Karpas-422 (cell line): ENCODE measurements at regions not wholly inside any gene's neighbourhood (a gene's known extent, or its start where the extent isn't known, plus 50 kb on each side); places are given as distances from the start of the nearest gene placed in this dataset.

Source experiments
- DNase-seq: peaks from one replicate; pipeline ENCODE4 v3.0.0-alpha.2; 2015
- H2AFZ ChIP-seq: fragments of 200-600 bp; sonication (generic); 2 replicates; pipeline ENCODE4 v1.6.1; 2014; ENCODE audit warnings: antibody characterized with exemption, low read length, mixed read lengths
- H3K27ac ChIP-seq: fragments of 200-600 bp; sonication (generic); 2 replicates; pipeline ENCODE4 v1.5.1; 2014; ENCODE audit warnings: mild to moderate bottlenecking, low read length, moderate library complexity
- H3K27me3 ChIP-seq: fragments of 200-600 bp; sonication (generic); 2 replicates; pipeline ENCODE4 v1.6.1; 2014; ENCODE audit warnings: low read length, mixed read lengths
- H3K36me3 ChIP-seq: fragments of 200-600 bp; sonication (generic); 2 replicates; pipeline ENCODE4 v1.6.1; 2014; ENCODE audit warnings: low read length, mixed read lengths; ENCODE audit not compliant: insufficient read depth
- H3K4me1 ChIP-seq: fragments of 200-600 bp; sonication (generic); 2 replicates; pipeline ENCODE4 v1.6.1; 2014; ENCODE audit warnings: mild to moderate bottlenecking, low read length, mixed read lengths
- H3K4me2 ChIP-seq: fragments of 200-600 bp; sonication (generic); 2 replicates; pipeline ENCODE4 v1.6.1; 2014; ENCODE audit warnings: low read length, low read depth, mild to moderate bottlenecking; ENCODE audit not compliant: poor library complexity, severe bottlenecking
- H3K4me3 ChIP-seq: fragments of 200-600 bp; sonication (generic); 2 replicates; pipeline ENCODE4 v1.5.1; 2014; ENCODE audit warnings: mild to moderate bottlenecking, antibody characterized with exemption, low read length, mixed read lengths
- H3K79me2 ChIP-seq: fragments of 200-600 bp; sonication (generic); 2 replicates; pipeline ENCODE4 v1.6.1; 2014; ENCODE audit warnings: mild to moderate bottlenecking, low read length, mixed read lengths
- H3K9ac ChIP-seq: fragments of 200-600 bp; sonication (generic); 2 replicates; pipeline ENCODE4 v1.6.0; 2014; ENCODE audit warnings: low read length
- H3K9me2 ChIP-seq: fragments of 200-600 bp; sonication (generic), shearing (Covaris generic); replicated peaks from 2 replicates; pipeline ENCODE4 v1.6.0; 2014; ENCODE audit warnings: mild to moderate bottlenecking, low read length, moderate library complexity; ENCODE audit not compliant: insufficient read depth
- H3K9me3 ChIP-seq: fragments of 300-700, 200-600 bp; sonication (generic); 2 replicates; pipeline ENCODE4 v1.6.1; 2014; ENCODE audit warnings: low read length, mixed read lengths
- H4K20me1 ChIP-seq: fragments of 200-600 bp; sonication (generic); 2 replicates; pipeline ENCODE4 v1.6.1; 2014; ENCODE audit warnings: mild to moderate bottlenecking, antibody characterized with exemption, low read length, low read depth; ENCODE audit not compliant: insufficient read depth

- Histone ChIP-seq H3K4me1 (no peaks in the 10 kb centered on the region), H3K9me3 (peaks cover 36% of the 10 kb centered on the region), H3K9me2 (no peaks in the 10 kb centered on the region), H3K4me3 (no peak overlapping the region), H3K27me3 (no peaks in the 10 kb centered on the region), H3K79me2 (no peaks in the 10 kb centered on the region), H3K36me3 (no peaks in the 10 kb centered on the region), H2AFZ (no peak overlapping the region), H4K20me1 (no peaks in the 10 kb centered on the region), H3K27ac (no peak overlapping the region), H3K4me2 (no peak overlapping the region), H3K9ac (no peak overlapping the region)
- no peak for DNase-seq
Measured at GRCh38 chr20:52794853-52795252, 177.3 kb upstream of the TSHZ2 start.

- H3K9me2 ChIP-seq: no peaks in the 10 kb centered on the region
- no peaks in the 10 kb centered on the region for H3K4me1 ChIP-seq
- H3K4me3 ChIP-seq: no peak overlapping the region
- H3K9me3 ChIP-seq: peaks cover 30% of the 10 kb centered on the region
- no peak overlapping the region for H2AFZ ChIP-seq
- DNase-seq: no peak
- no peak overlapping the region for H3K9ac ChIP-seq
- H3K27me3 ChIP-seq: no peaks in the 10 kb centered on the region
- no peak overlapping the region for H3K4me2 ChIP-seq
- H3K79me2 ChIP-seq: no peaks in the 10 kb centered on the region
- H3K36me3 ChIP-seq: no peaks in the 10 kb centered on the region
- no peaks in the 10 kb centered on the region for H4K20me1 ChIP-seq
- H3K27ac ChIP-seq: no peak overlapping the region
Measured at GRCh38 chr20:52793339-52793963, 178.7 kb upstream of the TSHZ2 start.

GRCh38 chr20:52791091-52791490 is 181.1 kb upstream of the TSHZ2 start:
- no peaks in the 10 kb centered on the region for H3K27me3 ChIP-seq
- peaks cover 18% of the 10 kb centered on the region for H3K9me3 ChIP-seq
- no peak overlapping the region for H3K4me3 ChIP-seq
- no peak overlapping the region for H3K9ac ChIP-seq
- H3K9me2 ChIP-seq: no peaks in the 10 kb centered on the region
- H2AFZ ChIP-seq: no peak overlapping the region
- H3K27ac ChIP-seq: no peak overlapping the region
- no peaks in the 10 kb centered on the region for H3K36me3 ChIP-seq
- no peak for DNase-seq
- H3K4me2 ChIP-seq: no peak overlapping the region
- H3K79me2 ChIP-seq: no peaks in the 10 kb centered on the region
- no peaks in the 10 kb centered on the region for H4K20me1 ChIP-seq
- H3K4me1 ChIP-seq: no peaks in the 10 kb centered on the region

- Histone ChIP-seq H3K79me2 (no peaks in the 10 kb centered on the region), H3K27ac (no peak overlapping the region), H3K4me3 (no peak overlapping the region), H2AFZ (no peak overlapping the region), H3K9ac (no peak overlapping the region), H3K9me3 (peaks cover 19% of the 10 kb centered on the region), H3K4me1 (no peaks in the 10 kb centered on the region), H4K20me1 (no peaks in the 10 kb centered on the region), H3K9me2 (no peaks in the 10 kb centered on the region), H3K27me3 (no peaks in the 10 kb centered on the region), H3K4me2 (no peak overlapping the region), H3K36me3 (no peaks in the 10 kb centered on the region)
- no peak for DNase-seq
Measured at GRCh38 chr20:52789716-52790115, 182.4 kb upstream of the TSHZ2 start.

GRCh38 chr20:52787962-52788361 is 184.2 kb upstream of the TSHZ2 start:
- no peaks in the 10 kb centered on the region for H3K36me3 ChIP-seq
- no peaks in the 10 kb centered on the region for H3K79me2 ChIP-seq
- H3K4me2 ChIP-seq: no peak overlapping the region
- DNase-seq: no peak
- H4K20me1 ChIP-seq: no peaks in the 10 kb centered on the region
- no peak overlapping the region for H3K9ac ChIP-seq
- H2AFZ ChIP-seq: no peak overlapping the region
- H3K27me3 ChIP-seq: no peaks in the 10 kb centered on the region
- peaks cover 18% of the 10 kb centered on the region for H3K9me3 ChIP-seq
- H3K4me1 ChIP-seq: no peaks in the 10 kb centered on the region
- no peaks in the 10 kb centered on the region for H3K9me2 ChIP-seq
- no peak overlapping the region for H3K4me3 ChIP-seq
- no peak overlapping the region for H3K27ac ChIP-seq

- Histone ChIP-seq H3K79me2 (no peaks in the 10 kb centered on the region), H2AFZ (no peak overlapping the region), H3K36me3 (no peaks in the 10 kb centered on the region), H3K9ac (no peak overlapping the region), H3K4me2 (no peak overlapping the region), H4K20me1 (no peaks in the 10 kb centered on the region), H3K27me3 (no peaks in the 10 kb centered on the region), H3K4me3 (no peak overlapping the region), H3K27ac (no peak overlapping the region), H3K4me1 (no peaks in the 10 kb centered on the region), H3K9me2 (no peaks in the 10 kb centered on the region), H3K9me3 (peaks cover 16% of the 10 kb centered on the region)
- no peak for DNase-seq
Measured at GRCh38 chr20:52787216-52787615, 184.9 kb upstream of the TSHZ2 start.

- Histone ChIP-seq H3K27me3 (no peaks in the 10 kb centered on the region), H3K9ac (no peak overlapping the region), H4K20me1 (no peaks in the 10 kb centered on the region), H3K4me2 (no peak overlapping the region), H3K9me3 (peaks cover 15% of the 10 kb centered on the region), H2AFZ (no peak overlapping the region), H3K79me2 (no peaks in the 10 kb centered on the region), H3K27ac (no peak overlapping the region), H3K4me1 (no peaks in the 10 kb centered on the region), H3K4me3 (no peak overlapping the region), H3K9me2 (no peaks in the 10 kb centered on the region), H3K36me3 (no peaks in the 10 kb centered on the region)
- DNase-seq: no peak
Measured at GRCh38 chr20:52785679-52786078, 186.5 kb upstream of the TSHZ2 start.

- Histone ChIP-seq H3K27me3 (no peaks in the 10 kb centered on the region), H3K9ac (no peak overlapping the region), H3K4me3 (no peak overlapping the region)
Measured at GRCh38 chr20:52783769-52784168, 188.4 kb upstream of the TSHZ2 start.

GRCh38 chr20:52780462-52780861 is 191.7 kb upstream of the TSHZ2 start:
- no peak overlapping the region for H2AFZ ChIP-seq
- no peaks in the 10 kb centered on the region for H3K27me3 ChIP-seq
- H3K4me1 ChIP-seq: no peaks in the 10 kb centered on the region
- DNase-seq: no peak
- no peaks in the 10 kb centered on the region for H3K9me2 ChIP-seq
- H4K20me1 ChIP-seq: no peaks in the 10 kb centered on the region
- no peak overlapping the region for H3K4me3 ChIP-seq
- H3K9ac ChIP-seq: no peak overlapping the region
- H3K4me2 ChIP-seq: no peak overlapping the region
- no peaks in the 10 kb centered on the region for H3K79me2 ChIP-seq
- H3K27ac ChIP-seq: no peak overlapping the region
- H3K36me3 ChIP-seq: no peaks in the 10 kb centered on the region
- H3K9me3 ChIP-seq: peaks cover 22% of the 10 kb centered on the region

More at GRCh38 chr20:52783769-52784168, 188.4 kb upstream of the TSHZ2 start:
- Histone ChIP-seq H3K9me2 (no peaks in the 10 kb centered on the region), H3K79me2 (no peaks in the 10 kb centered on the region), H3K4me2 (no peak overlapping the region), H3K27ac (no peak overlapping the region), H3K9me3 (peaks cover 18% of the 10 kb centered on the region), H3K4me1 (no peaks in the 10 kb centered on the region), H4K20me1 (no peaks in the 10 kb centered on the region), H2AFZ (no peak overlapping the region), H3K36me3 (no peaks in the 10 kb centered on the region)
- DNase-seq: peak; percentile 42
